ENCODE measurements at regions not wholly inside any gene's neighbourhood (a gene's known extent, or its start where the extent isn't known, plus 50 kb on each side); places are given as distances from the start of the nearest gene placed in this dataset.

DNA sequence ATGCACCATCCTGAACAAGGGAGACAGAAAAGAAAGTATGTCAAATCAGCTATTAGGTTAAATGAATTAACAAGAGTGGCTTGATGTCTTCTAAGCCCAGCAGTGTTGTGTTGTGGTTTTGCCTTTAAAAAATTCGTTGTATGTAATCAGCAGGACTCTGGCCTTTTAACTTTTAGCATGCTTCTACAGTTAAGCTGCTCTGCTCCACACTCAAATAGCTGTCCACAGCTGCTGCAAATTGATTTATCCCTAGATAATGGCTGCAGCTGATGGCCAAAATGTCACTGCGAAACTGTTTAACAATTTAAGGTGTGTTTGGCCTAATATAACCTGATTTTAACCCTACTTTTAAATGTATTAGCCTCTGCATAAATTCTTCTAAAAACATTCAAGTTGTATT is 85.8 kb downstream of the CXXC4 start:
- no peak for TF ChIP-seq EZH2phosphoT487 (IDR thresholded peaks at IDR 0.05; ENCODE audit: borderline replicate concordance, low read length)
- TF ChIP-seq, protein P1, sequence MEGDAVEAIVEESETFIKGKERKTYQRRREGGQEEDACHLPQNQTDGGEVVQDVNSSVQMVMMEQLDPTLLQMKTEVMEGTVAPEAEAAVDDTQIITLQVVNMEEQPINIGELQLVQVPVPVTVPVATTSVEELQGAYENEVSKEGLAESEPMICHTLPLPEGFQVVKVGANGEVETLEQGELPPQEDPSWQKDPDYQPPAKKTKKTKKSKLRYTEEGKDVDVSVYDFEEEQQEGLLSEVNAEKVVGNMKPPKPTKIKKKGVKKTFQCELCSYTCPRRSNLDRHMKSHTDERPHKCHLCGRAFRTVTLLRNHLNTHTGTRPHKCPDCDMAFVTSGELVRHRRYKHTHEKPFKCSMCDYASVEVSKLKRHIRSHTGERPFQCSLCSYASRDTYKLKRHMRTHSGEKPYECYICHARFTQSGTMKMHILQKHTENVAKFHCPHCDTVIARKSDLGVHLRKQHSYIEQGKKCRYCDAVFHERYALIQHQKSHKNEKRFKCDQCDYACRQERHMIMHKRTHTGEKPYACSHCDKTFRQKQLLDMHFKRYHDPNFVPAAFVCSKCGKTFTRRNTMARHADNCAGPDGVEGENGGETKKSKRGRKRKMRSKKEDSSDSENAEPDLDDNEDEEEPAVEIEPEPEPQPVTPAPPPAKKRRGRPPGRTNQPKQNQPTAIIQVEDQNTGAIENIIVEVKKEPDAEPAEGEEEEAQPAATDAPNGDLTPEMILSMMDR (conservative IDR thresholded peaks at IDR 0.05; ENCODE audit: low read depth, low read length), result no peak
- no peak overlapping the region for H2AFZ ChIP-seq (ENCODE audit: low read length)

DNA sequence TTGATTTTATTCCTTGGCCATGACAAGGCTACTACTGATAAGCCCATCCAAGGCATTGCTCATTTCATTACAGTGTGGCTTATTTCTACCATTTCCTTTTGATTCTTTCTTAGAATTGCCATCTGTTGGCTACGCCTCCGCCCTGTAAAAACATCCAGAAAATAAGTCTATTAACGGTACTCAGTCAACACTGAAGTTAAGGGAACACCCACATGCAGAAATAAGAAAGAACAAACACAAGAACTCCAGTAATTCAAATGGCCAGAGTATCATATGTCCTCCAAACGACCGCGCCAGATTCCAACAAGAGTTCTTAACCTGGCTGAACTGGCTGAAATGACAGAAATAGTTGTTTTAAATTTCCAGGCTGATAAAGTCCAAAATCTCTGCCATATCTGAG is 90.3 kb downstream of the CXXC4 start:
- Histone ChIP-seq H3K9ac (ENCODE audit: low read length) (no peak overlapping the region), H3K4me2 (ENCODE audit: low read length) (no peak overlapping the region), H2AFZ (ENCODE audit: low read length) (no peak overlapping the region), H3K79me2 (ENCODE audit: low read length) (no peaks in the 10 kb centered on the region), H3K4me3 (ENCODE audit: low read length) (no peak overlapping the region), H3F3A (ENCODE audit: low read length, unreplicated experiment) (no peaks in the 10 kb centered on the region), H3K36me3 (ENCODE audit: low read depth, low read length) (no peaks in the 10 kb centered on the region), H3K9me2 (replicated peaks; ENCODE audit: low read length) (no peaks in the 10 kb centered on the region), H3K27me3 (ENCODE audit: low read length) (peaks cover 15% of the 10 kb centered on the region; the same call in 1 of the 2 replicates), H3K4me1 (ENCODE audit: insufficient read depth, low read length) (no peaks in the 10 kb centered on the region), H3K9me3 (ENCODE audit: low read length) (no peaks in the 10 kb centered on the region), H3K27ac (ENCODE audit: low read length) (no peak overlapping the region), H4K20me1 (ENCODE audit: low read length) (no peaks in the 10 kb centered on the region)
- intact Hi-C loops (cut with micrococcal nuclease), result no loop called here
- DNase-seq, result no peak
- BruUV-seq (replicated peaks), result no TSS peak
- TF ChIP-seq, protein P1 (conservative IDR thresholded peaks at IDR 0.05; ENCODE audit: low read depth, low read length), result no peak
- TF ChIP-seq EZH2 (IDR thresholded peaks at IDR 0.05; ENCODE audit: low read length, unreplicated experiment) (no peak), EZH2phosphoT487 (IDR thresholded peaks at IDR 0.05; ENCODE audit: borderline replicate concordance, low read length) (no peak)
- POLR2A ChIA-PET (ENCODE audit: unreplicated experiment), result no interaction called here
- CTCF ChIA-PET, result no interaction called here
- ATAC-seq, result no peak

More for the DNA sequence above, 85.8 kb downstream of the CXXC4 start:
- Histone ChIP-seq H3K27ac (ENCODE audit: low read length) (no peak overlapping the region), H4K20me1 (ENCODE audit: low read length) (no peaks in the 10 kb centered on the region), H3K4me1 (ENCODE audit: insufficient read depth, low read length) (no peaks in the 10 kb centered on the region), H3K4me3 (ENCODE audit: low read length) (no peak overlapping the region), H3K27me3 (ENCODE audit: low read length) (peaks cover 15% of the 10 kb centered on the region; the same call in 1 of the 2 replicates), H3K9me3 (ENCODE audit: low read length) (no peaks in the 10 kb centered on the region), H3K9ac (ENCODE audit: low read length) (no peak overlapping the region), H3K36me3 (ENCODE audit: low read depth, low read length) (no peaks in the 10 kb centered on the region), H3K4me2 (ENCODE audit: low read length) (no peak overlapping the region), H3K79me2 (ENCODE audit: low read length) (no peaks in the 10 kb centered on the region), H3F3A (ENCODE audit: low read length, unreplicated experiment) (no peaks in the 10 kb centered on the region), H3K9me2 (replicated peaks; ENCODE audit: low read length) (no peaks in the 10 kb centered on the region)
- intact Hi-C loops (cut with micrococcal nuclease), result no loop called here
- no peak for ATAC-seq
- ChIA-PET CTCF (no interaction called here), POLR2A (ENCODE audit: unreplicated experiment) (no interaction called here)
- no peak for DNase-seq
- BruUV-seq (replicated peaks), result no TSS peak

DNA sequence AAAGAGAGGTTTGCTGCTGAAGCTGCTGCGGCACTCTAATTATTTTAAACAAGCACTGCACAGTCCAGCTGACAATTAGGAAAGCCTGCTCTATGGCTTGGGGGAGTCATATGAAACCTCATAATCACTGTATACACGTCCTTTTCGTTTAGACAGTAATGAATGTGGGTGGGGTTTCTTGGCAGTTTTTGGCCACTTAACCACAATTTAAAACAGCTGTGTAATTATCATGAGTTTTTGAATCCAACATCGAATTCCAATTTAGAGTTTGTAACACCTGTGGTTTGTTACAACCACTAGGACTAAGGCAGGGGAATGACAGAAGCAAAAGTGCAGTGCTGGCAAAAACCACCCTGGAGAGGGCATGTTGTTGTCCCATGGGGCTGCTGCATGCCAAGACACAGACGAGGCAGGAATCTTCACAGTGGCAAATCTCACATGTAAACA is 99.5 kb downstream of the CXXC4 start:
- POLR2A ChIA-PET (ENCODE audit: unreplicated experiment), result no interaction called here
- DNase-seq (no peak), ATAC-seq (no peak)
- no peaks in the 10 kb centered on the region for H3K9me3 ChIP-seq (ENCODE audit: low read length)
- no peaks in the 10 kb centered on the region for H3F3A ChIP-seq (ENCODE audit: low read length, unreplicated experiment)
- no peak overlapping the region for H2AFZ ChIP-seq (ENCODE audit: low read length)
- TF ChIP-seq, protein P1 (conservative IDR thresholded peaks at IDR 0.05; ENCODE audit: low read depth, low read length), result no peak
- TF ChIP-seq EZH2 (IDR thresholded peaks at IDR 0.05; ENCODE audit: low read length, unreplicated experiment), result no peak
- no peak for TF ChIP-seq EZH2phosphoT487 (IDR thresholded peaks at IDR 0.05; ENCODE audit: borderline replicate concordance, low read length)
- no peaks in the 10 kb centered on the region for H3K79me2 ChIP-seq (ENCODE audit: low read length)
- no peaks in the 10 kb centered on the region for H3K27me3 ChIP-seq (ENCODE audit: low read length)
- H3K9me2 ChIP-seq (replicated peaks; ENCODE audit: low read length), result no peaks in the 10 kb centered on the region
- H3K9ac ChIP-seq (ENCODE audit: low read length), result no peak overlapping the region
- H3K27ac ChIP-seq (ENCODE audit: low read length), result no peak overlapping the region
- intact Hi-C loops (cut with micrococcal nuclease), result no loop called here
- no TSS peak for BruUV-seq (replicated peaks)
- no peaks in the 10 kb centered on the region for H3K36me3 ChIP-seq (ENCODE audit: low read depth, low read length)
- no peaks in the 10 kb centered on the region for H4K20me1 ChIP-seq (ENCODE audit: low read length)
- CTCF ChIA-PET, result no interaction called here
- no peak overlapping the region for H3K4me3 ChIP-seq (ENCODE audit: low read length)
- H3K4me2 ChIP-seq (ENCODE audit: low read length), result no peak overlapping the region
- no peaks in the 10 kb centered on the region for H3K4me1 ChIP-seq (ENCODE audit: insufficient read depth, low read length)

Measured in PC-3 (cell line).